Osteocyte (in vitro differentiated cells): ENCODE measurements at regions not wholly inside any gene's neighbourhood (a gene's known extent, or its start where the extent isn't known, plus 50 kb on each side); places are given as distances from the start of the nearest gene placed in this dataset.

Source experiments
- DNase-seq: peaks from one replicate; pipeline ENCODE4 v3.0.0; 2021; ENCODE audit warnings: mixed read lengths; ENCODE audit not compliant: unreplicated experiment; ENCODE audit errors: extremely low spot score
- H3K27ac Mint-ChIP-seq: one replicate; pipeline ENCODE4 v1.8.0; 2021; ENCODE audit warnings: mild to moderate bottlenecking, mixed read lengths; ENCODE audit not compliant: unreplicated experiment
- H3K27me3 Mint-ChIP-seq: one replicate; pipeline ENCODE4 v1.8.0; 2021; ENCODE audit warnings: mixed read lengths; ENCODE audit not compliant: unreplicated experiment
- H3K36me3 Mint-ChIP-seq: one replicate; pipeline ENCODE4 v1.8.0; 2021; ENCODE audit warnings: mixed read lengths; ENCODE audit not compliant: unreplicated experiment
- H3K4me1 Mint-ChIP-seq: one replicate; pipeline ENCODE4 v1.8.0; 2021; ENCODE audit warnings: mixed read lengths; ENCODE audit not compliant: unreplicated experiment
- H3K4me3 Mint-ChIP-seq: one replicate; pipeline ENCODE4 v1.8.0; 2021; ENCODE audit warnings: mild to moderate bottlenecking, moderate library complexity, mixed read lengths; ENCODE audit not compliant: unreplicated experiment
- H3K9me3 Mint-ChIP-seq: one replicate; pipeline ENCODE4 v1.8.0; 2021; ENCODE audit warnings: mixed read lengths; ENCODE audit not compliant: unreplicated experiment
- CTCF ChIP-seq: fragments of 200-600 bp; sonication (generic); IDR thresholded peaks from 2 replicates; pipeline ENCODE4 v1.5.0; 2021; ENCODE audit warnings: antibody characterized with exemption, mild to moderate bottlenecking, moderate library complexity

GRCh38 chr16:6656760-6657159, 675.9 kb upstream of the RBFOX1 start:
- Mint-ChIP-seq H3K36me3 (no peaks in the 10 kb centered on the region), H3K9me3 (peaks cover 29% of the 10 kb centered on the region), H3K4me1 (no peaks in the 10 kb centered on the region), H3K4me3 (no peak overlapping the region), H3K27ac (no peak overlapping the region), H3K27me3 (no peaks in the 10 kb centered on the region)
- DNase-seq: no peak
- no peak for TF ChIP-seq CTCF

GRCh38 chr16:6646891-6647290, 685.8 kb upstream of the RBFOX1 start:
- no peak overlapping the region for H3K27ac Mint-ChIP-seq
- no peak for TF ChIP-seq CTCF
- H3K4me1 Mint-ChIP-seq: no peaks in the 10 kb centered on the region
- DNase-seq: no peak
- H3K4me3 Mint-ChIP-seq: no peak overlapping the region
- H3K27me3 Mint-ChIP-seq: no peaks in the 10 kb centered on the region
- no peaks in the 10 kb centered on the region for H3K36me3 Mint-ChIP-seq
- H3K9me3 Mint-ChIP-seq: no peaks in the 10 kb centered on the region

- DNase-seq: peak; percentile 59
- Mint-ChIP-seq H3K4me1 (no peaks in the 10 kb centered on the region), H3K9me3 (no peaks in the 10 kb centered on the region), H3K4me3 (no peak overlapping the region), H3K36me3 (no peaks in the 10 kb centered on the region), H3K27me3 (no peaks in the 10 kb centered on the region), H3K27ac (no peak overlapping the region)
- no peak for TF ChIP-seq CTCF
Observed at GRCh38 chr16:6645768-6646568, 686.7 kb upstream of the RBFOX1 start.

- no peak overlapping the region for H3K27ac Mint-ChIP-seq
- no peaks in the 10 kb centered on the region for H3K9me3 Mint-ChIP-seq
- no peak for TF ChIP-seq CTCF
- H3K36me3 Mint-ChIP-seq: no peaks in the 10 kb centered on the region
- no peak overlapping the region for H3K4me3 Mint-ChIP-seq
- DNase-seq: no peak
- no peaks in the 10 kb centered on the region for H3K27me3 Mint-ChIP-seq
- H3K4me1 Mint-ChIP-seq: no peaks in the 10 kb centered on the region
Observed at GRCh38 chr16:6644916-6645315, 687.7 kb upstream of the RBFOX1 start.

GRCh38 chr16:6643080-6643686, 689.5 kb upstream of the RBFOX1 start:
- no peaks in the 10 kb centered on the region for H3K36me3 Mint-ChIP-seq
- H3K27me3 Mint-ChIP-seq: no peaks in the 10 kb centered on the region
- peak; percentile 78 for DNase-seq
- H3K9me3 Mint-ChIP-seq: no peaks in the 10 kb centered on the region
- H3K27ac Mint-ChIP-seq: no peak overlapping the region
- H3K4me1 Mint-ChIP-seq: no peaks in the 10 kb centered on the region
- H3K4me3 Mint-ChIP-seq: no peak overlapping the region
- peak; percentile 76 for TF ChIP-seq CTCF
